H1 (cell line): ENCODE measurements at regions not wholly inside any gene's neighbourhood (a gene's known extent, or its start where the extent isn't known, plus 50 kb on each side); places are given as distances from the start of the nearest gene placed in this dataset.

Experiments
- CTCF ChIA-PET: fragments of 300-600 bp; sonication (Branson Sonifier 250); formaldehyde crosslinking; loops from one replicate; lab custom pipeline; 2021; ENCODE audit not compliant: partially characterized antibody; lab: Charles Lee
- POLR2A ChIA-PET: fragments of 300-600 bp; sonication (Branson Sonifier 250); formaldehyde crosslinking; loops from one replicate; lab custom pipeline; 2021; ENCODE audit warnings: inconsistent platforms; ENCODE audit not compliant: partially characterized antibody; lab: Charles Lee
- DNase-seq, 2 experiments: peaks; one replicate each; pipeline versions ENCODE4 v3.0.0 to v3.0.0-alpha.2; 2010 to 2022; ENCODE audit warnings: low spot score in 2 of 2, low read depth in 1 of 2, mixed read lengths in 1 of 2
- FAIRE-seq: peaks from 2 replicates; lab custom pipeline; 2011; peaks lifted over from hg19 to GRCh38; lab: Jason Lieb, UNC
- H2AFZ ChIP-seq: 2 replicates; pipeline ENCODE4 v1.8.1; 2012; ENCODE audit warnings: low read length, inconsistent platforms
- H2AK5ac ChIP-seq: 2 replicates; pipeline ENCODE4 v1.6.1; 2013; ENCODE audit warnings: low read depth, low read length
- H2BK120ac ChIP-seq: replicated peaks from 2 replicates; pipeline ENCODE3; 2013; ENCODE audit warnings: low read depth, low read length, inconsistent platforms
- H2BK12ac ChIP-seq: 2 replicates; pipeline ENCODE4 v1.6.1; 2013; ENCODE audit warnings: low read depth, low read length
- H2BK15ac ChIP-seq: 2 replicates; pipeline ENCODE4 v1.6.1; 2013; ENCODE audit warnings: low read length
- H2BK20ac ChIP-seq: 2 replicates; pipeline ENCODE4 v1.6.1; 2013; ENCODE audit warnings: low read length
- H2BK5ac ChIP-seq: 2 replicates; pipeline ENCODE4 v1.6.1; 2013; ENCODE audit warnings: low read depth, low read length
- H3K14ac ChIP-seq: 2 replicates; pipeline ENCODE4 v1.6.1; 2013; ENCODE audit warnings: inconsistent platforms; ENCODE audit not compliant: insufficient read length
- H3K18ac ChIP-seq: 2 replicates; pipeline ENCODE4 v1.6.1; 2013; ENCODE audit warnings: low read length; ENCODE audit errors: extremely low read depth
- H3K23ac ChIP-seq: 2 replicates; pipeline ENCODE4 v1.6.1; 2013; ENCODE audit warnings: inconsistent platforms; ENCODE audit not compliant: insufficient read length
- H3K23me2 ChIP-seq: 2 replicates; pipeline ENCODE4 v1.6.1; 2013; ENCODE audit warnings: low read depth, low read length
- H3K27ac ChIP-seq: 2 replicates; pipeline ENCODE4 v1.6.1; 2011; ENCODE audit warnings: low read depth, low read length, inconsistent platforms
- H3K27me3 ChIP-seq, 4 experiments: replicated peaks in 1 of 4; 1 replicate in 1 of 4; 2 replicates in 3 of 4; pipeline versions ENCODE4 v1.6.1 to v1.8.1; 2011 to 2013; ENCODE audit warnings: low read length in 3 of 4, mild to moderate bottlenecking in 3 of 4, inconsistent platforms in 2 of 4, mixed read lengths in 2 of 4, moderate library complexity in 1 of 4; ENCODE audit not compliant: control insufficient read depth in 3 of 4, insufficient read depth in 3 of 4; ENCODE audit errors: extremely low read depth in 1 of 4
- H3K36me3 ChIP-seq, 4 experiments: 2 replicates each; pipeline versions ENCODE4 v1.6.1 to v1.8.1; 2011 to 2013; ENCODE audit warnings: mild to moderate bottlenecking in 4 of 4, low read length in 3 of 4, moderate library complexity in 2 of 4, control low read depth in 1 of 4, inconsistent platforms in 1 of 4; ENCODE audit not compliant: insufficient read depth in 4 of 4, control insufficient read depth in 2 of 4
- H3K4ac ChIP-seq: replicated peaks from 2 replicates; pipeline ENCODE3; 2013; ENCODE audit warnings: low read length, low read depth, mixed read lengths, inconsistent platforms; ENCODE audit not compliant: insufficient read length
- H3K4me1 ChIP-seq, 4 experiments: replicated peaks in 1 of 4; 1 replicate in 1 of 4; 2 replicates in 3 of 4; pipeline versions ENCODE4 v1.6.1 to v1.8.1; 2011 to 2013; ENCODE audit warnings: low read length in 3 of 4, inconsistent platforms in 2 of 4, mixed read lengths in 1 of 4; ENCODE audit not compliant: insufficient read depth in 4 of 4, control insufficient read depth in 3 of 4
- H3K4me2 ChIP-seq, 2 experiments: 2 replicates each; pipeline versions ENCODE4 v1.6.1 to v1.8.1; 2011 to 2013; ENCODE audit warnings: low read depth in 2 of 2, low read length in 2 of 2, control low read depth in 1 of 2, inconsistent platforms in 1 of 2, mild to moderate bottlenecking in 1 of 2; ENCODE audit not compliant: insufficient read depth in 1 of 2
- H3K4me3 ChIP-seq, 4 experiments: fragments of 200-600, 300-600 bp in 1 of 4; sonication (generic), shearing (Covaris generic), sonication (Bioruptor Twin) in 1 of 4; 2 replicates each; pipeline versions ENCODE4 v1.5.1 to v1.8.1; 2011 to 2016; ENCODE audit warnings: low read length in 4 of 4, low read depth in 3 of 4, control low read depth in 2 of 4, inconsistent platforms in 2 of 4, mild to moderate bottlenecking in 2 of 4, mixed read lengths in 1 of 4, moderate library complexity in 1 of 4; ENCODE audit not compliant: insufficient read depth in 2 of 4; ENCODE audit errors: extremely low read depth in 1 of 4
- H3K56ac ChIP-seq: replicated peaks from 2 replicates; pipeline ENCODE3; 2013; ENCODE audit warnings: low read depth, mild to moderate bottlenecking, mixed read lengths, low read length, inconsistent platforms; ENCODE audit not compliant: insufficient read length
- H3K79me1 ChIP-seq: 2 replicates; pipeline ENCODE4 v1.6.1; 2013; ENCODE audit warnings: low read depth, low read length, control low read depth
- H3K79me2 ChIP-seq, 2 experiments: 2 replicates each; pipeline versions ENCODE4 v1.6.1 to v1.8.1; 2012 to 2013; ENCODE audit warnings: low read length in 2 of 2, mild to moderate bottlenecking in 2 of 2, inconsistent platforms in 1 of 2; ENCODE audit not compliant: insufficient read depth in 2 of 2, control insufficient read depth in 1 of 2
- H3K9ac ChIP-seq, 4 experiments: replicated peaks in 1 of 4; 1 replicate in 1 of 4; 2 replicates in 3 of 4; pipeline versions ENCODE4 v1.6.1 to v1.8.1; 2011 to 2013; ENCODE audit warnings: low read depth in 3 of 4, low read length in 3 of 4, control low read depth in 2 of 4, mild to moderate bottlenecking in 2 of 4, moderate library complexity in 2 of 4, inconsistent platforms in 1 of 4; ENCODE audit errors: extremely low read depth in 1 of 4
- H3K9me3 ChIP-seq, 2 experiments: 2 replicates each; pipeline versions ENCODE4 v1.6.1 to v1.8.1; 2012 to 2013; ENCODE audit warnings: mild to moderate bottlenecking in 2 of 2, moderate library complexity in 2 of 2, control low read depth in 1 of 2, inconsistent platforms in 1 of 2, low read depth in 1 of 2, low read length in 1 of 2, mixed read lengths in 1 of 2; ENCODE audit not compliant: insufficient read depth in 2 of 2
- H4K20me1 ChIP-seq, 2 experiments: replicated peaks in 1 of 2; 2 replicates each; pipeline versions ENCODE3 to v1.8.1; 2011 to 2013; ENCODE audit warnings: inconsistent platforms in 2 of 2, low read length in 2 of 2, mild to moderate bottlenecking in 1 of 2; ENCODE audit not compliant: insufficient read depth in 2 of 2, control insufficient read depth in 1 of 2
- H4K5ac ChIP-seq: 2 replicates; pipeline ENCODE4 v1.6.1; 2013; ENCODE audit warnings: low read length, low read depth, mixed read lengths, inconsistent platforms; ENCODE audit not compliant: insufficient read length
- H4K8ac ChIP-seq: 2 replicates; pipeline ENCODE4 v1.8.0; 2013; ENCODE audit warnings: mild to moderate bottlenecking, moderate library complexity, low read length, inconsistent platforms; ENCODE audit not compliant: insufficient read depth; ENCODE audit errors: extremely low read depth
- H4K91ac ChIP-seq: replicated peaks from 2 replicates; pipeline ENCODE3; 2013; ENCODE audit warnings: low read length, mixed read lengths, inconsistent platforms; ENCODE audit not compliant: insufficient read length
- CHD1 ChIP-seq: IDR thresholded peaks from 2 replicates; pipeline ENCODE4 v1.6.1; 2012; ENCODE audit warnings: low read depth, low read length, improper control_type of control experiment
- EGR1 ChIP-seq: IDR thresholded peaks from 2 replicates; pipeline ENCODE4 v1.6.1; 2011; ENCODE audit warnings: low read depth, low read length, borderline replicate concordance
- JUND ChIP-seq: IDR thresholded peaks from 2 replicates; pipeline ENCODE4 v1.6.1; 2011; ENCODE audit warnings: mild to moderate bottlenecking, improper control_type of control experiment, low read length
- SIN3A ChIP-seq, 2 experiments: IDR thresholded peaks in 1 of 2; conservative IDR thresholded peaks in 1 of 2; 2 replicates each; pipeline ENCODE4 v1.6.1; 2011 to 2012; ENCODE audit warnings: low read length in 2 of 2, improper control_type of control experiment in 1 of 2, low read depth in 1 of 2, mild to moderate bottlenecking in 1 of 2
- WGBS, 2 experiments: shearing (Covaris generic) in 1 of 2; methylation state at CpG; one replicate each; pipeline versions ENCODE4 v1.1.6 to v1.1.7; 2013 to 2015; ENCODE audit warnings: low lambda C conversion rate in 2 of 2, mixed read lengths in 2 of 2, inconsistent platforms in 1 of 2, low coverage in 1 of 2, missing lambda C conversion rate in 1 of 2; ENCODE audit not compliant: insufficient replicate concordance in 2 of 2, insufficient coverage in 1 of 2, insufficient read length in 1 of 2; ENCODE audit errors: extremely low coverage in 1 of 2, missing lambda C conversion rate in 1 of 2; 5-methylcytosine and 5-hydroxymethylcytosine counted together

DNA sequence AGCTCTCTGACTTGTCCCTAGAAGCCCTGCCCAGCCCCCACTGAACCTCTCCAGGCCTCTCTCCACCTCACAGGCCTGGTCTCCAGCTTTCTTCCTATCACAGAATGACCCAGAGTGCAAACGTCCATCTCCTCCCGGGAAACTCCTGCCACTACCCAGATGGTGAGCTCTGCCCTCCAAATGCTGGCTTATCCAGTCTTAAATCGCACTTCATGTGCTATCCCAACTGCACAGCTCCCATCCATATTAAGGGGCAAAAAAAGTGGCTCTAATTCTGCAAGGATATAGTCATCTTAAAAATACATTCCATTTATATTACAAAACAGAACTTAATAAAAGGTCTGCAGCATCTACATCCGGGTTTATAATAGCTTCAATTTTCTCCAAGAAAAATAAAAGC is 70.8 kb upstream of the CDC42EP3 start:
- TF ChIP-seq EGR1 (no peak), SIN3A (conservative IDR thresholded peaks at IDR 0.05 in 1 of 2, IDR thresholded peaks at IDR 0.05 in 1 of 2; ENCODE audit: low read depth in 1 of 2, low read length in 2 of 2) (no peak), CHD1 (no peak), JUND (no peak)
- Histone ChIP-seq H2BK15ac (no peak overlapping the region), H3K56ac (no peak overlapping the region), H2BK5ac (no peak overlapping the region), H2BK20ac (no peak overlapping the region), H3K4me2 (no peak overlapping the region), H3K36me3 (no peaks in the 10 kb centered on the region), H3K4ac (no peak overlapping the region), H3K9ac (no peak overlapping the region), H3K9me3 (no peaks in the 10 kb centered on the region), H3K79me2 (no peaks in the 10 kb centered on the region), H3K4me3 (no peak overlapping the region), H4K8ac (no peak overlapping the region), H3K23me2 (no peaks in the 10 kb centered on the region), H3K27ac (no peak overlapping the region), H3K4me1 (no peaks in the 10 kb centered on the region), H4K91ac (no peak overlapping the region), H3K18ac (no peak overlapping the region), H3K27me3 (no peaks in the 10 kb centered on the region), H4K5ac (no peak overlapping the region), H2AFZ (no peak overlapping the region), H3K14ac (no peak overlapping the region), H2AK5ac (no peak overlapping the region), H4K20me1 (no peaks in the 10 kb centered on the region), H2BK120ac (no peak overlapping the region), H3K79me1 (no peaks in the 10 kb centered on the region), H2BK12ac (no peak overlapping the region), H3K23ac (no peak overlapping the region)
- no peak for DNase-seq
- no peak for FAIRE-seq
- WGBS, 2 experiments, result 97% methylated on average over 4 of the region's 4 CpGs; no CpG with 5 or more reads in 1 of the 2 experiments
- ChIA-PET POLR2A (no interaction called here), CTCF (interaction anchor here (0.9 to 1.0 kb wide), 3 partner anchors 19 to 135 kb away, joined by 3 read pairs; no protein-coding TSS in a partner anchor)
